Transverse colon (tissue), 4 donors: ENCODE measurements at regions not wholly inside any gene's neighbourhood (a gene's known extent, or its start where the extent isn't known, plus 50 kb on each side); places are given as distances from the start of the nearest gene placed in this dataset.

Experiments used
- CTCF ChIP-seq, 5 experiments: fragments of 200-600 bp in 3 of 5; fragments of 450-650 bp in 2 of 5; sonication (generic) in 3 of 5; IDR thresholded peaks; 1 replicate in 2 of 5; 2 replicates in 3 of 5; pipeline ENCODE4 v1.5.1; 2016 to 2017; ENCODE audit warnings: antibody characterized with exemption in 5 of 5, inconsistent platforms in 3 of 5, mild to moderate bottlenecking in 2 of 5, moderate library complexity in 1 of 5
- POLR2A ChIP-seq: fragments of 450-650 bp; IDR thresholded peaks from one replicate; pipeline ENCODE4 v1.6.1; 2016; ENCODE audit warnings: antibody characterized with exemption, mild to moderate bottlenecking, moderate library complexity
- POLR2AphosphoS5 ChIP-seq, 3 donors: sonication (generic); formaldehyde crosslinking; IDR thresholded peaks; one replicate each; pipeline ENCODE4 v1.6.1; 2016; ENCODE audit warnings: antibody characterized with exemption in 3 of 3

- TF ChIP-seq CTCF (IDR thresholded peaks at IDR 0.05) (no peak), POLR2AphosphoS5 (IDR thresholded peaks at IDR 0.05) (no peak), POLR2A (no peak)
Observed at GRCh38 chr9:73038089-73038509, 85.2 kb upstream of the ALDH1A1 start.
